ENCODE measurements at regions not wholly inside any gene's neighbourhood (a gene's known extent, or its start where the extent isn't known, plus 50 kb on each side); places are given as distances from the start of the nearest gene placed in this dataset.

- TF ChIP-seq AFF4 (CRISPR knock-in tag; IDR thresholded peaks at IDR 0.05) (no peak), GLI4 (CRISPR knock-in tag; IDR thresholded peaks at IDR 0.05; ENCODE audit: borderline replicate concordance) (no peak), ZFP36L1 (CRISPR knock-in tag; IDR thresholded peaks at IDR 0.05) (no peak), ZBTB7B (CRISPR knock-in tag; IDR thresholded peaks at IDR 0.05) (no peak), ETS1 (CRISPR knock-in tag; IDR thresholded peaks at IDR 0.05) (no peak), ZNF598 (CRISPR knock-in tag; IDR thresholded peaks at IDR 0.05; ENCODE audit: borderline replicate concordance) (no peak), ZNF253 (CRISPR knock-in tag; IDR thresholded peaks at IDR 0.05; ENCODE audit: borderline replicate concordance) (no peak)
Observed at GRCh38 chr5:85681871-85682270, 935.9 kb upstream of the COX7C start (continued).

GRCh38 chr5:85684351-85684750 lies 933.4 kb upstream of the COX7C start:
- Histone ChIP-seq H3K4me3 (replicated peaks in 1 of 3; ENCODE audit: insufficient read depth in 1 of 3, low read depth in 2 of 3, low read length in 3 of 3) (no peak overlapping the region), H2AFZ (ENCODE audit: low read length) (no peak overlapping the region), H3K36me3 (replicated peaks in 1 of 2; ENCODE audit: control insufficient read depth in 1 of 2, insufficient read depth in 2 of 2, low read length in 2 of 2) (no peaks in the 10 kb centered on the region), H3K4me2 (ENCODE audit: low read depth, low read length) (no peak overlapping the region), H3K79me2 (ENCODE audit: insufficient read depth, low read length) (no peaks in the 10 kb centered on the region), H3K9me3 (ENCODE audit: low read length) (no peaks in the 10 kb centered on the region), H4K20me1 (ENCODE audit: insufficient read depth, low read length) (no peaks in the 10 kb centered on the region), H3K27me3 (ENCODE audit: control insufficient read depth in 1 of 2, insufficient read depth in 2 of 2, low read length in 2 of 2) (no peaks in the 10 kb centered on the region), H3K4me1 (ENCODE audit: insufficient read depth, low read length) (no peaks in the 10 kb centered on the region), H3K27ac (ENCODE audit: extremely low read length, insufficient read depth, low read length) (no peak overlapping the region), H3K9ac (ENCODE audit: insufficient read depth, low read depth, low read length) (no peak overlapping the region)
- in situ Hi-C loops (cut with HindIII; ENCODE audit: extremely low pct_ligation_motif_present, low pct_unique_long_range_greater_than_20kb) (no loop called here), intact Hi-C loops (cut with micrococcal nuclease; ENCODE audit: unreplicated experiment) (no loop called here)
- CTCF ChIA-PET (ENCODE audit: low intra/inter-chr PET ratio, low total read pairs), result no interaction called here
- DNase-seq (ENCODE audit: low spot score) (no peak), FAIRE-seq (no peak), ATAC-seq (no peak)
- POLR2A ChIA-PET, result no interaction called here
- TF ChIP-seq ZFP36L2 (CRISPR knock-in tag; IDR thresholded peaks at IDR 0.05) (no peak), EHMT2 (IDR thresholded peaks at IDR 0.05; ENCODE audit: borderline replicate concordance, low read depth, low read length) (no peak)
- no TSS peak for BruUV-seq (replicated peaks)
- WGBS (ENCODE audit: low lambda C conversion rate), result 1% methylated on average over 4 of the region's 4 CpGs

Data from HepG2 (cell line).